ENCODE measurements at regions not wholly inside any gene's neighbourhood (a gene's known extent, or its start where the extent isn't known, plus 50 kb on each side); places are given as distances from the start of the nearest gene placed in this dataset.

DNA sequence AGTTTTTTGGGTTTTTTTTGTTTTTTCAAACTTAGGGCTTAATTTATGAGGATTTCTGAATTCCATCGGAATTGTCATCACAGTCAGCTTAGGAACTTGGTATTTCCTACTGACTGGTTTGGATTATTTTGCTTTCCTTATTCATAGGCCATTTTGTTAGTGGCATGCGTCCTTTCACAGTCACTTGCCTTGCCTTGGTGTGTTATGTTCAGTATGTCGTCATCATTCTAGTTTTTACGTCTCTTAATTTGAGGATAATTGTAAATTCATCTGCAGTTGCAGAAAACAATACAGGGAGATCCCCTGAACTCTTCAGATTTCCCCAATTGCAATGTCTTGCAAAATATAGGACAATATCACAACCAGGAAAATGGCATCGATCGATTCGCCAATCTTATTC is 485.3 kb downstream of the CBLN2 start:
- TF ChIP-seq, protein P1, sequence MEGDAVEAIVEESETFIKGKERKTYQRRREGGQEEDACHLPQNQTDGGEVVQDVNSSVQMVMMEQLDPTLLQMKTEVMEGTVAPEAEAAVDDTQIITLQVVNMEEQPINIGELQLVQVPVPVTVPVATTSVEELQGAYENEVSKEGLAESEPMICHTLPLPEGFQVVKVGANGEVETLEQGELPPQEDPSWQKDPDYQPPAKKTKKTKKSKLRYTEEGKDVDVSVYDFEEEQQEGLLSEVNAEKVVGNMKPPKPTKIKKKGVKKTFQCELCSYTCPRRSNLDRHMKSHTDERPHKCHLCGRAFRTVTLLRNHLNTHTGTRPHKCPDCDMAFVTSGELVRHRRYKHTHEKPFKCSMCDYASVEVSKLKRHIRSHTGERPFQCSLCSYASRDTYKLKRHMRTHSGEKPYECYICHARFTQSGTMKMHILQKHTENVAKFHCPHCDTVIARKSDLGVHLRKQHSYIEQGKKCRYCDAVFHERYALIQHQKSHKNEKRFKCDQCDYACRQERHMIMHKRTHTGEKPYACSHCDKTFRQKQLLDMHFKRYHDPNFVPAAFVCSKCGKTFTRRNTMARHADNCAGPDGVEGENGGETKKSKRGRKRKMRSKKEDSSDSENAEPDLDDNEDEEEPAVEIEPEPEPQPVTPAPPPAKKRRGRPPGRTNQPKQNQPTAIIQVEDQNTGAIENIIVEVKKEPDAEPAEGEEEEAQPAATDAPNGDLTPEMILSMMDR (IDR thresholded peaks at IDR 0.05): no peak
- no peak for TF ChIP-seq POLR2A (IDR thresholded peaks at IDR 0.05)

All from right lobe of liver (tissue), 4 donors.